ENCODE measurements at regions not wholly inside any gene's neighbourhood (a gene's known extent, or its start where the extent isn't known, plus 50 kb on each side); places are given as distances from the start of the nearest gene placed in this dataset.

DNA sequence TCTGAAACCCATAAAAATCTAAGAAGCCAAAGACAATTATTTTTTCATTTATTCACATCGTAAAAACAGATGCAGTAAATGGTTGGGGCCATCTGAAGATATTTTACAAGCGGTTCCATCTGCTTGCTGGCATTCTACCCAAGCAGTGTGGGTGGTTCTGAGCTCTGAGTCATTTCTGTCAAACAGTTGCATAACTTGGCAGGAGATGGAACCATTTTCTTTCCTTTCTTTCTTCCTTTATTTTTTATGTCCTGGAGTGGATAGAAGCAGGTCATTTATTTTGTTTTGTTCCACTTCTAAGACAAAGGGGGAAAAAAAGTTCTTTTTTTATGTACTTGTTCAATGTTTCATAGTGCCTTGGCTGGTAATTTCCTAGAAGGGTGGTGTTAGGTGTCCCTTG lies 1151.9 kb upstream of the GOT2 start:
- H3K4me3 ChIP-seq (ENCODE audit: low read depth, low read length) = no peak overlapping the region
- TF ChIP-seq, protein P1, sequence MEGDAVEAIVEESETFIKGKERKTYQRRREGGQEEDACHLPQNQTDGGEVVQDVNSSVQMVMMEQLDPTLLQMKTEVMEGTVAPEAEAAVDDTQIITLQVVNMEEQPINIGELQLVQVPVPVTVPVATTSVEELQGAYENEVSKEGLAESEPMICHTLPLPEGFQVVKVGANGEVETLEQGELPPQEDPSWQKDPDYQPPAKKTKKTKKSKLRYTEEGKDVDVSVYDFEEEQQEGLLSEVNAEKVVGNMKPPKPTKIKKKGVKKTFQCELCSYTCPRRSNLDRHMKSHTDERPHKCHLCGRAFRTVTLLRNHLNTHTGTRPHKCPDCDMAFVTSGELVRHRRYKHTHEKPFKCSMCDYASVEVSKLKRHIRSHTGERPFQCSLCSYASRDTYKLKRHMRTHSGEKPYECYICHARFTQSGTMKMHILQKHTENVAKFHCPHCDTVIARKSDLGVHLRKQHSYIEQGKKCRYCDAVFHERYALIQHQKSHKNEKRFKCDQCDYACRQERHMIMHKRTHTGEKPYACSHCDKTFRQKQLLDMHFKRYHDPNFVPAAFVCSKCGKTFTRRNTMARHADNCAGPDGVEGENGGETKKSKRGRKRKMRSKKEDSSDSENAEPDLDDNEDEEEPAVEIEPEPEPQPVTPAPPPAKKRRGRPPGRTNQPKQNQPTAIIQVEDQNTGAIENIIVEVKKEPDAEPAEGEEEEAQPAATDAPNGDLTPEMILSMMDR (IDR thresholded peaks at IDR 0.05; ENCODE audit: borderline replicate concordance, insufficient read depth, low read depth, low read length) = no peak

DNA sequence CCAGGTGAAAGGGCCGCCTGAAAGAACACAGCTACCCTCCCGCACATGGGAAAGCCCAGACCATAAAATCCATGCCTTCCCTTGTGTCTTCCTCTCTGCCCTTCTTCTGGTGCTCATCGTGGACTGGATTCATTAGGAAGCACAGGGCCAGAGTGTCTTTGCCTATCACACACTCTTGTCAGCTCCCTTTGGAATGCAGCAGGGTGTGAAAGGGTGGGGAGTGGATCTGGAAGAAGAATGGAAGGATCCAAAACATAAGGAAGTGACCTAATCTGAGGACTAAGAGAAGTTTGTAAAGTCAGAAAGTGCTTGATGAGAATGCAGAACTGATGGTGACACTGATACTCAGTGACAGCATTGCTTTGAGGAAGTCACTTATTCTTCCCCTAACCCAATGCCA lies 1147.3 kb upstream of the GOT2 start:
- H3K4me3 ChIP-seq (ENCODE audit: low read depth, low read length) = no peak overlapping the region
- TF ChIP-seq, protein P1 (IDR thresholded peaks at IDR 0.05; ENCODE audit: borderline replicate concordance, insufficient read depth, low read depth, low read length) = no peak

DNA sequence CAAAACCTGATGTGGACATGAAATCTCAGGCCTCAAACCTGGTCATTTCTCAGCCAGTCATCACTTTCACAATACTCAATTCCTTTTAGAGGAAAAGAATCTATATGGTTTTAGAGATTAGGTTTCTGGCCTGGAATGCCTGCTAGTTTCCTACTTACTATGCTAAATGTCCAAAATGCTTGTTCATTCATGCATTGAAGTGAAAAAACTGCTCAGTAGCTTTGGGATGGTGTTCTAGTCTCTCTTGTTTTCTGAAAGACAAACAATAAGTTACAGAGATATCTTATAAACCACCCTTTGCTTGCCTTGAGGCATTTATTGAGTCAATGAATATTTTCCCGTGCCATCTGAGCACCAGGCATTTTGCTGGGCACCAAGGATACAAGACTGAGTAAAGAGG lies 1146.5 kb upstream of the GOT2 start:
- H3K4me3 ChIP-seq (ENCODE audit: low read depth, low read length) = no peak overlapping the region
- TF ChIP-seq, protein P1 (IDR thresholded peaks at IDR 0.05; ENCODE audit: borderline replicate concordance, insufficient read depth, low read depth, low read length) = no peak

DNA sequence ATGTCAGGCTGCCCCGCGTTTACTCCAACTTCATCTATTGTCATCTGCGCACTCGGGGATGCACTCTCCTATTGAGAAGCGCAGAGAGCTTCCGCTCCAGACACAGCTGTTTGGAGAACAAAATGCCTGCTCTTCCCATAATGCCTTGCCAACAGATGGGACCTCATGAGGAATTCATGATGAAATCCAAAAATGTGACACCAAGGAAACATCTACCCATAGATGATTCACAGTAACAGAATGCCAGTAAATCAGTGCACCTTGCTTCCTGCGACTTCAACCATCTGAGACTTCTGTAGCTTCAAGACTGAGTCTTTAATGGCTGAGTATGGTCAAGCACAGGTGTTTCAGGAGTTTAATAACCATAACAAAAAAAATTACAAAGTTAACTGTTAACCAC lies 1144.9 kb upstream of the GOT2 start:
- TF ChIP-seq, protein P1 (IDR thresholded peaks at IDR 0.05; ENCODE audit: borderline replicate concordance, insufficient read depth, low read depth, low read length) = no peak
- no peak overlapping the region for H3K4me3 ChIP-seq (ENCODE audit: low read depth, low read length)

DNA sequence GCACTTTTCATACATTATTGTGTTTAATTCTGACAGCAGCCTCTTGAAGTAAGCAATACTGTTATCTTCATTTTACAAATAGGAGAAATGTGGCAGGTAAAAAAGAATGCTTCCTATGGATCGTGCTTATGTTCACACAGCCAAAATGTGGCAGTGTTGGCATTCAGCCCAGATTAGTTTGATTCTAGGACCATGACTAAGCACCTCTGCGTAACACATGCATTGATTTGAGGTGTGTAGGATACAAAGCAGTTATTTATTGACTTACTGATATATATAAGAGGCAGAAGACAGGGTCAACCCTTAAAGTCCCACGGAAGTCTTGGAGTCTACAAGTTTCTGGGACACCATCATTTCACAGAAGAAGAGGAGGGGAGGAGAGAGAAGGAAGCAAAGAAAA lies 1144.4 kb upstream of the GOT2 start:
- TF ChIP-seq, protein P1 (IDR thresholded peaks at IDR 0.05; ENCODE audit: borderline replicate concordance, insufficient read depth, low read depth, low read length) = no peak
- no peak overlapping the region for H3K4me3 ChIP-seq (ENCODE audit: low read depth, low read length)

DNA sequence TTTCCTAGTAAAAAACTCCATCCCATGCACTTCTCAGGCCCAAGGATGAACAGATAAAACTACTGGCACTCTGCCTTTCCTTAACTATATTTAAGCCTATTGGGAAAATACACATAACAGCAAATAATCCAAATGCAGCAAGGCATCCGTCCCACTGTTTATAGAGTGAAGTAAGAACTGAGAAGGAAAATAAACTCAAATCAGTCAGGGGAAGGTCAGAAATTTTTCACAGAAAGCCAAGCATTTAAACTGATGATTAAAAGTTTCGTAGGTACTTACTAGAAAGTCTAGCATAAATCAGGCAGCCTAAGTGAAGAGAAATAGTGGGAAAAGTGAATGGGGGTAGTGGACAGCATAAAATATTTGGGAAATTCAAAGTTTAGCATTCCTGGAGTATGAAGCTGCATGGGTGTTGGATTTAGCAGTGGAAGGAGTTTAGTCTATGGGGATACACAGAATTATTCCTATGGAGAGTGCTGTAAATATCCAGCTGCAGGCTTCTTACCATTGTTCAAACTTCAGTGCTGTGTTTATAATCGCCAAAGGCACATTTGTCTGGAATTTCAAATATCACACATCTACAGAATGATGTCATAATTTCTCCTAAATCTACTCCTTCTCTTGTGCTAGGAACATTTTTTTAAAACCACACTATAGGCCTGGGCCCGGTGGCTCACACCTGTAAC lies 1131.0 kb upstream of the GOT2 start:
- H3K4me3 ChIP-seq (ENCODE audit: low read depth, low read length) = no peak overlapping the region
- TF ChIP-seq, protein P1 (IDR thresholded peaks at IDR 0.05; ENCODE audit: borderline replicate concordance, insufficient read depth, low read depth, low read length) = no peak

DNA sequence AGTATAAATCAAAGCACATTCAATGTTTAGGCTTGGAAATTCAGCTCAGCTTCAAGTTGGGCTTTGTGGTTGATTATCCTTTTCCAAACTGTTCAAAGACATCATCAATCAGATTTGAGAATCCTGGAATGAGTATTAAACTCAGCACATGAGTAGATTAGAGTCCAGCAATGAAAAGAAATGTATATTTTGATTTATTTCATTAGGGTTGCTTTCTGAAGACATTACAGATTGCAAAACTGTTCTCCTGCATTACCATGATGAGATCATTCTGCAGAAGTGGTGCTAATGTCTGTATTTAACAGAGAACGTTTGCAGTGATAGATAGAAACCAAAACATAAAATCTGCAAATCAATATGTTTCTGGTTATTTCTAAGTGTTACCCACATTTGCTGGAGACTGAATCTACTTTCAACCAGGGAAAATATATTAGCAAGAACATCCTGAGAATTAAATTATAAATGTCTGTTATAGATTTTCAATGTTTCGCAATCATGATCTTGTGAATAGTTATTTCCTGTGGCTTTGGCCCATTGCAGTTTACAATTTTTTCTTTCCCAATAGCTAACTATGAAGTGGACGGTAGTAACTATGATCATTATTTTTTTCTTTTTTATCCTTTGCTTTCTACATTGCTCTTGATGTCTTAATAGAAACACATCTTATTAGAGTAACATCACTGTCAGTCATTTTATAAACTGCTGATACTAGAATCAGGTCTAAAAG lies 1125.7 kb upstream of the GOT2 start:
- TF ChIP-seq, protein P1 (IDR thresholded peaks at IDR 0.05; ENCODE audit: borderline replicate concordance, insufficient read depth, low read depth, low read length) = no peak
- H3K4me3 ChIP-seq (ENCODE audit: low read depth, low read length) = no peak overlapping the region
